DOHH2 (cell line): ENCODE measurements at regions not wholly inside any gene's neighbourhood (a gene's known extent, or its start where the extent isn't known, plus 50 kb on each side); places are given as distances from the start of the nearest gene placed in this dataset.

Experiments
- H3F3A ChIP-seq: fragments of 200-600 bp; sonication (generic), shearing (Covaris generic); 2 replicates; pipeline ENCODE4 v1.6.0; 2016; ENCODE audit warnings: antibody characterized with exemption, mild to moderate bottlenecking; ENCODE audit not compliant: control insufficient read depth, insufficient read depth
- H3K27ac ChIP-seq: fragments of 200-600 bp; sonication (generic); 2 replicates; pipeline ENCODE4 v1.5.1; 2014; ENCODE audit warnings: low read depth, mild to moderate bottlenecking, low read length, moderate library complexity
- H3K27me3 ChIP-seq: fragments of 200-600 bp; sonication (generic); 2 replicates; pipeline ENCODE4 v1.6.1; 2014; ENCODE audit warnings: mild to moderate bottlenecking, low read length, mixed read lengths; ENCODE audit not compliant: control insufficient read depth
- H3K36me3 ChIP-seq: fragments of 200-600 bp; sonication (generic); 2 replicates; pipeline ENCODE4 v1.6.1; 2014; ENCODE audit warnings: mild to moderate bottlenecking, low read length, moderate library complexity, mixed read lengths; ENCODE audit not compliant: control insufficient read depth
- H3K4me1 ChIP-seq: fragments of 200-600 bp; sonication (generic); 2 replicates; pipeline ENCODE4 v1.6.1; 2014; ENCODE audit warnings: mild to moderate bottlenecking, low read length, mixed read lengths; ENCODE audit not compliant: control insufficient read depth
- H3K4me2 ChIP-seq: fragments of 200-600 bp; sonication (generic); 2 replicates; pipeline ENCODE4 v1.6.0; 2014; ENCODE audit warnings: mild to moderate bottlenecking, low read length, moderate library complexity
- H3K4me3 ChIP-seq: fragments of 200-600 bp; sonication (generic); 2 replicates; pipeline ENCODE4 v1.5.1; 2014; ENCODE audit warnings: mild to moderate bottlenecking, low read length, mixed read lengths
- H3K79me2 ChIP-seq: fragments of 200-600 bp; sonication (generic); 2 replicates; pipeline ENCODE4 v1.6.1; 2014; ENCODE audit warnings: mild to moderate bottlenecking, low read length, mixed read lengths; ENCODE audit not compliant: control insufficient read depth
- H3K9me2 ChIP-seq: fragments of 200-600 bp; sonication (generic); replicated peaks from 2 replicates; pipeline ENCODE4 v1.6.1; 2014; ENCODE audit warnings: mild to moderate bottlenecking, low read length, mixed read lengths; ENCODE audit not compliant: control insufficient read depth
- H3K9me3 ChIP-seq: fragments of 200-600 bp; sonication (generic); 2 replicates; pipeline ENCODE4 v1.6.1; 2014; ENCODE audit warnings: antibody characterized with exemption, low read length, mixed read lengths; ENCODE audit not compliant: control insufficient read depth, insufficient read depth
- H4K20me1 ChIP-seq: fragments of 200-600 bp; sonication (generic); 2 replicates; pipeline ENCODE4 v1.6.0; 2014; ENCODE audit warnings: low read depth, mild to moderate bottlenecking, antibody characterized with exemption, low read length, moderate library complexity; ENCODE audit not compliant: control insufficient read depth, insufficient read depth
- EZH2phosphoT487 ChIP-seq: fragments of 200-600 bp; sonication (generic); IDR thresholded peaks from 2 replicates; pipeline ENCODE4 v1.6.1; 2017; ENCODE audit warnings: borderline replicate concordance, mild to moderate bottlenecking, antibody characterized with exemption, low read length, moderate library complexity, mixed read lengths
- TF ChIP-seq, protein P1 (sequence below): fragments of 200-600 bp; sonication (generic); IDR thresholded peaks from one replicate; pipeline ENCODE4 v1.5.1; 2014; ENCODE audit warnings: antibody characterized with exemption, mild to moderate bottlenecking, low read depth, low read length; ENCODE audit not compliant: poor library complexity, severe bottlenecking

DNA sequence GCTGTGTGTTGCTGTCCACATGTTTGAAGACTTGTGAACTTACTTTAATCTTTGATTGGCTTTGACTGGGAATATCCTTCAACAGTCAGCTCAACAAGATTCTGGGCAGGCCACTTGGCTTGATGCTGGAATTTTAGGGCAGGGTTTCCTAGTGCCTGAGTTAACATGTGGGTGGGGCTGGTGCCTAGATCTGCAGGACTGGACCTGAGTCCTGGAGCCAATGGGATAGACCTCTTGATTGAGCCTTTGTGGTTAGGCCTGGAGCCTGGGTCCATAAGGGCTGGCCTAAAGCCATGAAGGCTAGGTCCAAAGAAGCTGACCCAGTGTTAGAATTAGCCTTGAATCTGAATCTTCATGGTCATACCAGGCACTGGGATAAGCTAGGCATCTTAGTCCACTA lies 757.1 kb upstream of the ADGRL3 start:
- Histone ChIP-seq H3F3A (no peaks in the 10 kb centered on the region), H3K79me2 (no peaks in the 10 kb centered on the region), H3K4me3 (no peak overlapping the region), H3K27me3 (no peaks in the 10 kb centered on the region), H3K36me3 (no peaks in the 10 kb centered on the region), H4K20me1 (no peaks in the 10 kb centered on the region), H3K9me3 (peaks cover 2% of the 10 kb centered on the region; the same call in 1 of the 2 replicates), H3K4me2 (no peak overlapping the region), H3K9me2 (no peaks in the 10 kb centered on the region), H3K27ac (no peak overlapping the region), H3K4me1 (no peaks in the 10 kb centered on the region)
- TF ChIP-seq, protein P1, sequence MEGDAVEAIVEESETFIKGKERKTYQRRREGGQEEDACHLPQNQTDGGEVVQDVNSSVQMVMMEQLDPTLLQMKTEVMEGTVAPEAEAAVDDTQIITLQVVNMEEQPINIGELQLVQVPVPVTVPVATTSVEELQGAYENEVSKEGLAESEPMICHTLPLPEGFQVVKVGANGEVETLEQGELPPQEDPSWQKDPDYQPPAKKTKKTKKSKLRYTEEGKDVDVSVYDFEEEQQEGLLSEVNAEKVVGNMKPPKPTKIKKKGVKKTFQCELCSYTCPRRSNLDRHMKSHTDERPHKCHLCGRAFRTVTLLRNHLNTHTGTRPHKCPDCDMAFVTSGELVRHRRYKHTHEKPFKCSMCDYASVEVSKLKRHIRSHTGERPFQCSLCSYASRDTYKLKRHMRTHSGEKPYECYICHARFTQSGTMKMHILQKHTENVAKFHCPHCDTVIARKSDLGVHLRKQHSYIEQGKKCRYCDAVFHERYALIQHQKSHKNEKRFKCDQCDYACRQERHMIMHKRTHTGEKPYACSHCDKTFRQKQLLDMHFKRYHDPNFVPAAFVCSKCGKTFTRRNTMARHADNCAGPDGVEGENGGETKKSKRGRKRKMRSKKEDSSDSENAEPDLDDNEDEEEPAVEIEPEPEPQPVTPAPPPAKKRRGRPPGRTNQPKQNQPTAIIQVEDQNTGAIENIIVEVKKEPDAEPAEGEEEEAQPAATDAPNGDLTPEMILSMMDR, result no peak
- TF ChIP-seq EZH2phosphoT487, result no peak

DNA sequence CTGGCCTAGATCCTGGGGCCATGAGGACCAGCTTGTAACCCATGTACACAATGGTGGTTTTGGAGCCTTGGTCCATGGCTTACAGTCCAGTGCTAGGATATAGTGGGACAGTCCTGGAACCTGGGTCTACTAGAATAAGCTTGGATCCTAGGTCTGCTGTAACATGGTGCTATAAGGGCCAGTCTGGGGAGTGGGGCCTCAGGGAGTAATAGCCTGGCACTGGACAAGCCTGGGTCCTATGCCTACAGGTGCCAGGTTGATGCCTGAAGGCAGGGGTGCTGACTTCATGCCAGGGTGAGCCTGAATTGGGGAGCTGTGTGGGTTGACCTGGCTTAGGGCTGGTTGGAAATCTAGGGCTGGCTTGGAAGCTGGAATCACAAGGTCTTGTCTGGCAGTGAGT lies 756.3 kb upstream of the ADGRL3 start:
- no peaks in the 10 kb centered on the region for H3K36me3 ChIP-seq
- H4K20me1 ChIP-seq, result no peaks in the 10 kb centered on the region
- no peaks in the 10 kb centered on the region for H3K79me2 ChIP-seq
- H3K4me1 ChIP-seq, result no peaks in the 10 kb centered on the region
- TF ChIP-seq EZH2phosphoT487, result no peak
- TF ChIP-seq, protein P1, result no peak
- no peaks in the 10 kb centered on the region for H3K27me3 ChIP-seq
- H3K4me2 ChIP-seq, result no peak overlapping the region
- peaks cover 2% of the 10 kb centered on the region; the same call in 1 of the 2 replicates for H3K9me3 ChIP-seq
- H3K27ac ChIP-seq, result no peak overlapping the region
- no peak overlapping the region for H3K4me3 ChIP-seq
- H3F3A ChIP-seq, result no peaks in the 10 kb centered on the region
- H3K9me2 ChIP-seq, result no peaks in the 10 kb centered on the region

DNA sequence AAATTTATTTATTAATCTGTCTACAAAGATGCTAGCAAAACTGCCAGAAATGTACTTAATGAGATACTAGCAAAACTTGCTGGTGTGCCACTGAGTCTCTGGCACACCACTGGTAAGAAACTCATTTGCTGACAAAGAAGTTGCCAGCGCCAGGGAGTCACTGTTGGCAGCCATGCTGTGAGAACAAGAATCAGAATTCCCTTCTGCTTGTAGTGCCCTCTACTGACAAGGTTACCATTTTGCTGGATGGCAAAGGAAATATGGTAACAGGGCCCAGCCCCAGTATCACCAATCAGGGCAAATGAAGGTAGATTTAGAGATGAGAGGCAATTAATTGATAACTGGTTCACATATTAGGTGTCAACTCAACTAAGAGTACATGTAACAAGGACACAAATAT lies 750.1 kb upstream of the ADGRL3 start:
- Histone ChIP-seq H3K4me1 (no peaks in the 10 kb centered on the region), H3K4me2 (no peak overlapping the region), H3K9me2 (no peaks in the 10 kb centered on the region), H3K9me3 (no peaks in the 10 kb centered on the region), H3F3A (no peaks in the 10 kb centered on the region), H3K4me3 (no peak overlapping the region), H3K27me3 (no peaks in the 10 kb centered on the region), H4K20me1 (no peaks in the 10 kb centered on the region), H3K79me2 (no peaks in the 10 kb centered on the region), H3K27ac (no peak overlapping the region), H3K36me3 (no peaks in the 10 kb centered on the region)
- TF ChIP-seq, protein P1, result no peak
- TF ChIP-seq EZH2phosphoT487, result no peak

DNA sequence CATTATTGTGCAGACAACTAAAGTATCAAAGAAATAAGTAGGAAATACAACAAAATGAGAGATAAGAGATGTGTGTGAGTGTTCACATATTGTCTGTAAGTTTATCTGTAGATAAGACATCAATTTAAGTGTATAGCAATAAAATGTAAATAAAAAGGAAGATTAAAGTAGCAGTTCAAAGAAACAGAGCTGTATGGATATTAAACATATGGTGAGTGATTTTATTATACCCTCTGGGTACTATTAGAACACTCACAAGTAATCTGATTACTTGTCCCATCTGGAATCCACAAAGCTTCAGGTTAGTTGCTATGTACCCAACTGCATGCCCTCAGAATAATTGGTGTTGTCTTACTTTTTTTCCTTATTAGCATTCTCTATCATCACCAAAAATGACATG lies 747.9 kb upstream of the ADGRL3 start:
- H3K9me2 ChIP-seq, result no peaks in the 10 kb centered on the region
- no peak overlapping the region for H3K4me3 ChIP-seq
- H4K20me1 ChIP-seq, result no peaks in the 10 kb centered on the region
- no peaks in the 10 kb centered on the region for H3K79me2 ChIP-seq
- H3K4me1 ChIP-seq, result no peaks in the 10 kb centered on the region
- TF ChIP-seq EZH2phosphoT487, result no peak
- TF ChIP-seq, protein P1, result no peak
- H3K27me3 ChIP-seq, result no peaks in the 10 kb centered on the region
- no peak overlapping the region for H3K4me2 ChIP-seq
- no peaks in the 10 kb centered on the region for H3F3A ChIP-seq
- no peaks in the 10 kb centered on the region for H3K36me3 ChIP-seq
- no peaks in the 10 kb centered on the region for H3K9me3 ChIP-seq
- no peak overlapping the region for H3K27ac ChIP-seq
